Hepatocyte (in vitro differentiated cells): ENCODE measurements at regions not wholly inside any gene's neighbourhood (a gene's known extent, or its start where the extent isn't known, plus 50 kb on each side); places are given as distances from the start of the nearest gene placed in this dataset.

Experiments
- DNase-seq: peaks from one replicate; pipeline ENCODE4 v3.0.0-alpha.2; 2016; ENCODE audit warnings: low spot score
- H2AFZ ChIP-seq: fragments of 200-600 bp; sonication (generic); 2 replicates; pipeline ENCODE4 v1.6.0; 2016; ENCODE audit warnings: antibody characterized with exemption, mild to moderate bottlenecking
- H3K27ac ChIP-seq: fragments of 200-600 bp; sonication (generic); 2 replicates; pipeline ENCODE4 v1.5.1; 2016; ENCODE audit warnings: mild to moderate bottlenecking
- H3K27me3 ChIP-seq: fragments of 200-600 bp; sonication (generic); 2 replicates; pipeline ENCODE4 v1.6.1; 2016
- H3K36me3 ChIP-seq: fragments of 200-600 bp; sonication (generic); replicated peaks from 2 replicates; pipeline ENCODE4 v1.5.1; 2016; ENCODE audit warnings: low read depth; ENCODE audit not compliant: insufficient read depth
- H3K4me1 ChIP-seq: fragments of 200-600 bp; sonication (generic); 2 replicates; pipeline ENCODE4 v1.5.1; 2016; ENCODE audit warnings: mild to moderate bottlenecking, moderate library complexity; ENCODE audit not compliant: insufficient read depth
- H3K4me2 ChIP-seq: fragments of 200-600 bp; sonication (generic); 2 replicates; pipeline ENCODE4 v1.6.0; 2016
- H3K4me3 ChIP-seq: fragments of 200-600 bp; sonication (generic); 2 replicates; pipeline ENCODE4 v1.5.1; 2016; ENCODE audit warnings: mild to moderate bottlenecking
- H3K79me2 ChIP-seq: fragments of 200-600 bp; sonication (generic); 2 replicates; pipeline ENCODE4 v1.6.0; 2017; ENCODE audit warnings: mild to moderate bottlenecking
- H3K9me2 ChIP-seq: fragments of 200-600 bp; sonication (generic); replicated peaks from 2 replicates; pipeline ENCODE4 v1.6.0; 2017; ENCODE audit warnings: mild to moderate bottlenecking; ENCODE audit not compliant: insufficient read depth
- H3K9me3 ChIP-seq: fragments of 200-600 bp; sonication (generic); 2 replicates; pipeline ENCODE4 v1.5.1; 2016; ENCODE audit warnings: low read depth, mild to moderate bottlenecking
- H4K20me1 ChIP-seq: fragments of 200-600 bp; sonication (generic); 2 replicates; pipeline ENCODE4 v1.6.0; 2016; ENCODE audit warnings: mild to moderate bottlenecking; ENCODE audit not compliant: insufficient read depth, poor library complexity, severe bottlenecking
- CTCF ChIP-seq: fragments of 200-600 bp; sonication (generic); IDR thresholded peaks from 2 replicates; pipeline ENCODE4 v1.5.1; 2016; ENCODE audit warnings: antibody characterized with exemption, mild to moderate bottlenecking; ENCODE audit not compliant: poor library complexity
- EZH2 ChIP-seq: fragments of 200-600 bp; sonication (generic); IDR thresholded peaks from 2 replicates; pipeline ENCODE4 v1.6.1; 2016; ENCODE audit warnings: antibody characterized with exemption, mild to moderate bottlenecking, borderline replicate concordance
- EZH2phosphoT487 ChIP-seq: fragments of 200-600 bp; sonication (generic); IDR thresholded peaks from one replicate; pipeline ENCODE4 v1.6.1; 2018; ENCODE audit warnings: antibody characterized with exemption, mild to moderate bottlenecking, low read depth, moderate library complexity; ENCODE audit not compliant: unreplicated experiment, severe bottlenecking
- WGBS: methylation state at CpG from one replicate; pipeline ENCODE4 v1.1.6; 2016; ENCODE audit warnings: low lambda C conversion rate; ENCODE audit errors: missing lambda C conversion rate; 5-methylcytosine and 5-hydroxymethylcytosine counted together

DNA sequence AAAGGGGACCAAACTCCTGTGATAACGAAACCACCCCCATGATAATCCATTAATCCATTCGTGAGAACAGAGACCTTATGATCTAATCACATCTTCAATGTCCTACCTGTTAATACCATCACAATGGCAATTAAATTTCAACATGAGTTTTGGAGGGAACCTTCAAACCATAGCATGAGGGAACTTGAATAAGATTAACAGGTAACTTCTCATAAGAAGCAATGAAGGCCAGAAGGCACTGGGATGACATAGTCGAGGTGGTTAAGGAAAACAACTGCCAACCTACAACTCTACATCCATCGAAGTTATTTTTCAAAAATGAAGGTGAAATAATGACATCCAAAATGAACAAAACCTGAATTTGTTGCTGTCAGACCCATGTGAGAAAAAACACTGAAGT lies 478.9 kb downstream of the EDEM1 start:
- Histone ChIP-seq H3K79me2 (no peaks in the 10 kb centered on the region), H3K36me3 (no peaks in the 10 kb centered on the region), H4K20me1 (no peaks in the 10 kb centered on the region), H3K27ac (no peak overlapping the region), H3K27me3 (no peaks in the 10 kb centered on the region), H3K9me2 (no peaks in the 10 kb centered on the region), H3K4me3 (no peak overlapping the region), H3K4me2 (no peak overlapping the region), H3K4me1 (no peaks in the 10 kb centered on the region), H2AFZ (no peak overlapping the region), H3K9me3 (no peaks in the 10 kb centered on the region)
- no peak for DNase-seq
- TF ChIP-seq CTCF (no peak), EZH2phosphoT487 (no peak), EZH2 (no peak)
- 81% methylated on average over 4 of the region's 4 CpGs for WGBS

GRCh38 chr3:5673521-5673920 lies 486.0 kb downstream of the EDEM1 start:
- no peak for TF ChIP-seq CTCF
- no peak for TF ChIP-seq EZH2phosphoT487
- no peak for TF ChIP-seq EZH2
- no peaks in the 10 kb centered on the region for H3K9me3 ChIP-seq
- WGBS: 80% methylated on average over 3 of the region's 3 CpGs
- no peaks in the 10 kb centered on the region for H3K79me2 ChIP-seq
- no peak overlapping the region for H3K4me3 ChIP-seq
- H3K27me3 ChIP-seq: no peaks in the 10 kb centered on the region
- H4K20me1 ChIP-seq: no peaks in the 10 kb centered on the region
- no peak for DNase-seq
- H3K4me1 ChIP-seq: no peaks in the 10 kb centered on the region
- no peak overlapping the region for H2AFZ ChIP-seq
- H3K9me2 ChIP-seq: no peaks in the 10 kb centered on the region
- no peak overlapping the region for H3K4me2 ChIP-seq
- H3K27ac ChIP-seq: no peak overlapping the region
- H3K36me3 ChIP-seq: no peaks in the 10 kb centered on the region

- H3K27ac ChIP-seq: no peak overlapping the region
- TF ChIP-seq CTCF (no peak), EZH2phosphoT487 (no peak), EZH2 (no peak)
- no peaks in the 10 kb centered on the region for H3K9me2 ChIP-seq
- no peaks in the 10 kb centered on the region for H3K9me3 ChIP-seq
- H3K4me3 ChIP-seq: no peak overlapping the region
- H3K79me2 ChIP-seq: no peaks in the 10 kb centered on the region
- H2AFZ ChIP-seq: no peak overlapping the region
- 77% methylated on average over 3 of the region's 3 CpGs for WGBS
- H3K36me3 ChIP-seq: no peaks in the 10 kb centered on the region
- peak; percentile 13 for DNase-seq
- no peaks in the 10 kb centered on the region for H3K27me3 ChIP-seq
- no peak overlapping the region for H3K4me2 ChIP-seq
- no peaks in the 10 kb centered on the region for H4K20me1 ChIP-seq
- H3K4me1 ChIP-seq: no peaks in the 10 kb centered on the region
These were observed 487.8 kb downstream of the EDEM1 start for GRCh38 chr3:5675319-5675718.

DNA sequence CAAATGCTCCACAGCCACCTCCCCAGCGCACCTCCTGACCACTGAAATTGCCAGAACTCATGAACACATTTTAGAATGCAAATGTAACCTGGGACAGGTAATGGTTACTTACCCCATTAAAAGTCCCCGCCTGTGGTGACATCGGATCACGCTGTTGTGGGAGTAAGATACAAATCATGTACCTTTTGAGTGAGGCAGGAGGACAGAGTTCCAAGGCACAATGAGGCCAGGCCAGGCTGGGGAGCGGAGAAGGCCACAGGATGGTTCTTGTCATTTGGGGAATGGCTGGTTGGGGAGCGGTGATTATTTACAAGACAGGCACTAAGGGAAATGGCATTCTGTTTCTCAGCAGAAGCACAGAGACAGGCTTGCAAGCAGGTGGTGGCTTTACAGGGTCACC lies 490.0 kb downstream of the EDEM1 start:
- no peak for TF ChIP-seq EZH2
- TF ChIP-seq CTCF: no peak

More for the DNA sequence above, 490.0 kb downstream of the EDEM1 start:
- Histone ChIP-seq H3K36me3 (no peaks in the 10 kb centered on the region), H3K27me3 (no peaks in the 10 kb centered on the region), H3K4me2 (no peak overlapping the region), H3K79me2 (no peaks in the 10 kb centered on the region), H2AFZ (no peak overlapping the region), H4K20me1 (no peaks in the 10 kb centered on the region), H3K27ac (no peak overlapping the region), H3K4me1 (no peaks in the 10 kb centered on the region), H3K9me2 (no peaks in the 10 kb centered on the region), H3K9me3 (no peaks in the 10 kb centered on the region), H3K4me3 (no peak overlapping the region)
- 78% methylated on average over 6 of the region's 6 CpGs for WGBS
- DNase-seq: no peak
